Ishikawa (cell line): ENCODE measurements at regions not wholly inside any gene's neighbourhood (a gene's known extent, or its start where the extent isn't known, plus 50 kb on each side); places are given as distances from the start of the nearest gene placed in this dataset.

Experiments used
- CEBPB ChIP-seq: IDR thresholded peaks from 2 replicates; pipeline ENCODE4 v1.6.1; 2012
- CREB1 ChIP-seq: IDR thresholded peaks from 2 replicates; pipeline ENCODE4 v1.6.1; 2012; ENCODE audit warnings: low read depth
- EGR1 ChIP-seq: IDR thresholded peaks from 2 replicates; pipeline ENCODE4 v1.6.1; 2012
- EP300 ChIP-seq: IDR thresholded peaks from 2 replicates; pipeline ENCODE4 v1.6.1; 2012; ENCODE audit warnings: borderline replicate concordance
- FOXM1 ChIP-seq: IDR thresholded peaks from 2 replicates; pipeline ENCODE4 v1.6.1; 2012; ENCODE audit warnings: low read depth, borderline replicate concordance
- MAX ChIP-seq: IDR thresholded peaks from 2 replicates; pipeline ENCODE4 v1.6.1; 2012
- NFIC ChIP-seq: IDR thresholded peaks from 2 replicates; pipeline ENCODE4 v1.6.1; 2012
- RAD21 ChIP-seq: IDR thresholded peaks from 2 replicates; pipeline ENCODE4 v1.6.1; 2012; ENCODE audit warnings: low read depth
- REST ChIP-seq: IDR thresholded peaks from 2 replicates; pipeline ENCODE4 v1.6.1; 2012; ENCODE audit warnings: low read depth, mild to moderate bottlenecking
- TAF1 ChIP-seq: IDR thresholded peaks from 2 replicates; pipeline ENCODE4 v1.6.1; 2012; ENCODE audit warnings: low read depth, mild to moderate bottlenecking
- TCF12 ChIP-seq: IDR thresholded peaks from 2 replicates; pipeline ENCODE4 v1.6.1; 2012; ENCODE audit warnings: low read depth
- TEAD4 ChIP-seq: IDR thresholded peaks from 2 replicates; pipeline ENCODE4 v1.6.1; 2012
- USF1 ChIP-seq: IDR thresholded peaks from 2 replicates; pipeline ENCODE4 v1.6.1; 2012
- YY1 ChIP-seq: IDR thresholded peaks from 2 replicates; pipeline ENCODE4 v1.6.1; 2012; ENCODE audit warnings: low read depth
- ZBTB7A ChIP-seq: IDR thresholded peaks from 2 replicates; pipeline ENCODE4 v1.6.1; 2012; ENCODE audit warnings: low read depth

GRCh38 chr2:150374492-150374891 is 113.0 kb downstream of the RND3 start:
- TF ChIP-seq USF1 (no peak), TEAD4 (no peak), CREB1 (no peak), MAX (no peak), REST (no peak)

GRCh38 chr2:150373374-150373773 is 114.1 kb downstream of the RND3 start:
- TF ChIP-seq CREB1 (no peak), TCF12 (no peak), EP300 (no peak), RAD21 (no peak), EGR1 (no peak), TAF1 (no peak), TEAD4 (no peak), ZBTB7A (no peak), NFIC (no peak)

GRCh38 chr2:150371044-150371818 is 116.2 kb downstream of the RND3 start:
- TF ChIP-seq EGR1 = no peak
- no peak for TF ChIP-seq MAX
- TF ChIP-seq FOXM1 = no peak
- no peak for TF ChIP-seq RAD21
- TF ChIP-seq CREB1 = no peak
- no peak for TF ChIP-seq ZBTB7A
- no peak for TF ChIP-seq REST
- TF ChIP-seq NFIC = no peak
- TF ChIP-seq YY1 = no peak
- no peak for TF ChIP-seq USF1
- TF ChIP-seq TEAD4 = no peak
- TF ChIP-seq EP300 = no peak
- no peak for TF ChIP-seq TAF1
- no peak for TF ChIP-seq CEBPB
- TF ChIP-seq TCF12 = no peak

- peak; percentile 92 for TF ChIP-seq CEBPB
- peak; percentile 34; the same call in 1 of the 2 replicates for TF ChIP-seq EP300
- no peak for TF ChIP-seq TAF1
These were observed 116.9 kb downstream of the RND3 start for GRCh38 chr2:150370561-150370960.

GRCh38 chr2:150369862-150370261 is 117.6 kb downstream of the RND3 start:
- TF ChIP-seq CREB1 = no peak
- no peak for TF ChIP-seq YY1
- no peak for TF ChIP-seq REST
- no peak for TF ChIP-seq CEBPB
- TF ChIP-seq NFIC = no peak
- no peak for TF ChIP-seq TEAD4
- TF ChIP-seq RAD21 = no peak
- no peak for TF ChIP-seq EGR1
- no peak for TF ChIP-seq ZBTB7A
- no peak for TF ChIP-seq TAF1
